ENCODE measurements at regions not wholly inside any gene's neighbourhood (a gene's known extent, or its start where the extent isn't known, plus 50 kb on each side); places are given as distances from the start of the nearest gene placed in this dataset.

- no peak for FAIRE-seq
- TF ChIP-seq CTCF (IDR thresholded peaks at IDR 0.05; ENCODE audit: insufficient read depth, missing control alignments): no peak
- no peak for DNase-seq (ENCODE audit: insufficient read length, low spot score)
Observed at GRCh38 chr10:20418286-20418685, 478.8 kb downstream of the NEBL start.

GRCh38 chr10:20417791-20418190, 479.3 kb downstream of the NEBL start:
- TF ChIP-seq CTCF (IDR thresholded peaks at IDR 0.05; ENCODE audit: insufficient read depth, missing control alignments): no peak
- DNase-seq (ENCODE audit: insufficient read length, low spot score): no peak
- FAIRE-seq: no peak

GRCh38 chr10:20415684-20416083, 481.4 kb downstream of the NEBL start:
- FAIRE-seq (no peak), DNase-seq (ENCODE audit: insufficient read length, low spot score) (no peak)
- no peak for TF ChIP-seq CTCF (IDR thresholded peaks at IDR 0.05; ENCODE audit: insufficient read depth, missing control alignments)

GRCh38 chr10:20407357-20407756, 489.8 kb downstream of the NEBL start:
- FAIRE-seq: no peak
- DNase-seq (ENCODE audit: insufficient read length, low spot score): no peak
- TF ChIP-seq CTCF (IDR thresholded peaks at IDR 0.05; ENCODE audit: insufficient read depth, missing control alignments): no peak

GRCh38 chr10:20406281-20407104, 490.6 kb downstream of the NEBL start:
- FAIRE-seq (no peak), DNase-seq (ENCODE audit: insufficient read length, low spot score) (no peak)
- TF ChIP-seq CTCF (IDR thresholded peaks at IDR 0.05; ENCODE audit: insufficient read depth, missing control alignments): no peak

- TF ChIP-seq CTCF (IDR thresholded peaks at IDR 0.05; ENCODE audit: insufficient read depth, missing control alignments): no peak
- FAIRE-seq (no peak), DNase-seq (ENCODE audit: insufficient read length, low spot score) (no peak)
Observed at GRCh38 chr10:20405761-20406160, 491.4 kb downstream of the NEBL start.

GRCh38 chr10:20405050-20405449, 492.1 kb downstream of the NEBL start:
- FAIRE-seq: no peak

More at GRCh38 chr10:20405050-20405449, 492.1 kb downstream of the NEBL start:
- no peak for TF ChIP-seq CTCF (IDR thresholded peaks at IDR 0.05; ENCODE audit: insufficient read depth, missing control alignments)
- no peak for DNase-seq (ENCODE audit: insufficient read length, low spot score)

Measured in D721Med (cell line).